EH (cell line): ENCODE measurements at regions not wholly inside any gene's neighbourhood (a gene's known extent, or its start where the extent isn't known, plus 50 kb on each side); places are given as distances from the start of the nearest gene placed in this dataset.

Source experiments
- DNase-seq: peaks from one replicate; pipeline ENCODE4 v3.0.0-alpha.2; 2015; ENCODE audit warnings: low read depth

DNA sequence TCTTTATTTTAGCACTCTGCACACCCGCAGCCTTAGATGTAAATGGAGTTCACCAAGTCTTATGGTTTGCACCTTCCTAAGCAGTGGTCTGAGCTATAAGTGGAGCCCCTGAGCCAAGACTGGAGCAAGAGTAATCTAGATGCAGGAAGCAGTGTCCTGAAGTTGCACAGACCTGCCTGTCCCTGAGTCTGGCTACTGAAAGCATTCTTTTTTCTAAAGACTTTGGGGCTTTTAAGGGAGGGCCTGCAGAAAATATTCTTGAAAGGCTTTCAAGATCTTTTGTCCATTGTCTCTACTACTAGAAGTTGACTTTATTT is 389.7 kb downstream of the KDM5D start:
- DNase-seq = no peak

DNA sequence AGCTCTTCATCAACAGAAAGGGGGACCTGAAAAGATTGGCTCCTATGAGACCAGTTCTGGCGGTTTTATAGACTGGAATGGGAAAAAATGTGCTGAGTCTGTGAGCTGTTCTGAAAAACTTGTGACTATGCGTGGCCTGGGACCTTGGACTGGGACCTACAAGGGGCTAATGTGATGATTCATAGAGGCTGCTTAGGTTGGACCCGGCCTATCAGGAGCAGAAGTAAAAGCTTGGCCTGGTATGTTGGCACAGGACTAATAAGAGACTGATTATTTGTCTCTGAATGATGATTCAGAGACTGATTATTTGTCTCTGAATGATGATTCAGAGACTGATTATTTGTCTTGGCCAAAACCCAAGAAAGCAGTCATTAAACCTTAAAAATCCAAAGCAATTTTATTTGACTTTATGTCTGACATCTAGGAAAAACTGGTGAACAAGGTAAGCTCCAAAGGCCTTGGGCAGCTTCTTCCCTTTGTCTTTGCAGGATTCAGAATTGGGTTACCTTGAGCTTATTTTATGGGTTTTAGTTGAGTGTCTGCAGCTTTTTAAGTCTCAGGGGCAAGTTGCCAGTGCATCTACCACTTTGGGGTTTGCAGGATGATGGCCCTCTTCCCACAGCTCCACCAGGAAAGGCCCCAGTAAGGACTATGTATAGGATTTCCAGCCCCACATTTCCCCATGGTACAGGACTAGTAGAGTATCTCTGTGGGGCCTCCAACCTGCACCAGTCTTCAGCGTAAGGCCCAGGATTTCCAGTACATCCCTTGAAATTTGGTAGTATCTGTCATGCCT is 390.3 kb downstream of the KDM5D start:
- peak; percentile 76 for DNase-seq

DNA sequence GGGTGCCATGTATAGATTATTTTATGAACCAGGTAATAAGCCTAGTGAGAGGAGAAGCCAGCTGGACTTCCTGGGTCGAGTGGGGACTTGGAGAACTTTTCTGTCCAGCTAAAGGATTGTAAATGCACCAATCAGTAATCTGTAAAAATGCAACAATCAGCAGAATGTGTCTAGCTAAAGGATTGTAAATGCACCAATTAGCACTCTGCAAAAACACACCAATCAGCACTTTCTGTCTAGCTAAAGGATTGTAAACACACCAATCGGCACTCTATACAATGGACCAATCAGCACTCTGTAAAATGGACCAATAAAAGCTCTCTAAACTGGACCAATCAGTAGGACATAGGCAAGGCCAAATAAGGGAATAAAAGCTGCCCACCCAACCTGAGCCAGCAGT is 392.9 kb downstream of the KDM5D start:
- DNase-seq = no peak

DNA sequence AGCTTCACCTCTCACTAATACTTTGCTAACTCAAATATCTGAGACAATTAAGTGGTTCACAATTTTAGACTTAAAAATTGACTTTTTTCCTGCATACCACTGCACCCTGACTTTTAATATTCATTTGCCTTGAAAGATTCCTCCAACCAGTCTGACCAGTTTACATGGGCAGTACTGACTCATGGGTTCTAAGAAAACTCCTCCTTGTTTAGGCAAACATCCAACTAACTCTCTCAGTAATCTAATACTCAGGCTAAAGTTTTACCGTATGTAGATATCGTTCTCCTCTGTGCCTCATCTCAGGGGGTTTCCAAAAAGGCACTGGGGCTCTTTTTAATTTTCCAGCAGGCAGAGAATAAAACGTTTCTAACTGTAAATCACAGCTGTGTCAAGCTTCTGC is 422.8 kb downstream of the KDM5D start:
- DNase-seq = no peak

DNA sequence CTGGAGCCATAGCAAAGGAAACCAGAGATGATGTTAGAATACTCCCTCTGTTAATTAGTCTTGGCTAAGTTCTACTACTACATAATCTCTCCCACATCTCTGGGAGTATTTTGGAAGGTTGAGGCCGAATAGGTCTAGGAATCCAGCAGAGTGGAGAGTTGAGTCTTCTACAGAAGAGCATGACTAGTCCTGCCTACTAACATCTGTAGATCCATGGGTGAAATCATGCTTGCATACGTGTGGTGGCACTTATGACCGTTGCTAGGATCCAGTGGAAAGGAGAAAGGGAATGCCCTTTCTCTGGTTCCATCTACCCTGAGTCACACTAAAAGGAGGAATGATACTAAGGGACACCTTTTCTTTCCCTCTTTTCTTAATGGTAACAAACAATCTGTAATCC is 425.4 kb downstream of the KDM5D start:
- DNase-seq = no peak

DNA sequence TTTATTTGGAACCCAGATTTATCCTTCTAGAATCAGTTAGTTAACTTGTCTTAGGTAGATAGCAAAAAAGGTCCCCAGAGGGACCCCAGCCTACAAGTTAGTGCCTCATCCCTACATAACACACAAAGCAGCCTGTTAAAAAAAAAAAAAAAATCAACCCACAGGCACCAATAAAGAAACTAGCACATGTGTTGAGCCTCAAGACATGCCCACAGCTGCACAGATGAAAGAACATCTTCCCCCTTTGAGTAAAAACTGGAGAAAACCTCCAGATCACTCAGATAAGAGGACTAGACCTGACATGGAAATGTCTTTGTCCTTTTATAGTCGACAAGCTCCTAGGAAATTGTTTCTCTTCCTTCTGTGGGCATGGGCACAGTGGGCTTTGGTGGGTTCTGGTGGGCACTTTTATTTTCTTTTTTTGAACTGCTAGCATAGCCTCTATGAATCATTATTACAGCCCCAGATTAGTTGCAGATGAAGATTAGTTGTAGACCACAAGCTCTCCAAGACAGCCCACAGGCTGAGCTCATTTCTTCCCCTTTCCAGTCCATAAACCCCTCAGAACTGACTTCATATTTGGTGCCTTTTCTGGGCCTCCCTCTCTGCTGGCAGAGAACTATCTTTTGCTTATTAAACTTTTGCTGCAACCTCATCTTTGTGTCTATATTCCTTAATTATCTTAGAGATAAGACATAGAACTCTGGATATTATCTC is 427.1 kb downstream of the KDM5D start:
- no peak for DNase-seq

DNA sequence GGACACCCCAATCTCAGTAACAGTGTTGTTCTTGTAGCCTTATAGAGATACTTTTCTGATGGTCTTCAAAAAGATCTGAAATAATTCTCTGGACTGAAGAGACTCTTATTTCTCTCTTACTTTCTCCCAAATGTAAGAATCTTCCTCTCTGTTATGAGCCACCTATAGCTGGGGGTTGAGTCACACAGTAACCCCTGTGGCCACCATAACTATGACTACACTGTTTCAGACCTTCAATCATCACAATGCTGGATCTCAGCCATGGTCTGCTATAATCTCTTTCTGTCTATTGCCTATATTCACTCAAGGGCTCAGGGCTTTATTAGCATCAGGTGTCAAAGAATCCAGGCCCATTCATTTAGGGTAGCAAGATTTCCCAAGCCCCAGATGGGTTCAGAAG is 436.9 kb downstream of the KDM5D start:
- no peak for DNase-seq

DNA sequence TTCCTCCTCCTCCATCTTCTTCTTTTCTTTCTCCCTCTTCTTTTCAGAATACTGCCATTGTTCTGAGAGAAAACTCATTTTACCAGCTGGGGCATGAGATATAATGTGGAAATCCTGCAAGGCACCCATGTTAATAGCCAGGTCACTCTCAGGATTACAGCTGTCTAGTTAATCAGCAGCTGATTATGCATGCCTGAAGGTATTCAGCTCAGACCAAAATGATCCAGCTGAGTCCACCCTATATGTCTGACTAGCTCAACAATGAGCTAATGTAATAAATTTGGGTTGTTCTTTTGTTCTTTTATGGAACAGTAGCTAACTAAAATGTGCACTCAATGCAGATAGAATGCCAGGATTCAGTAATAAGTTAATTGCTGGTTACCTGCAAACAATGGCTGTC is 441.4 kb downstream of the KDM5D start:
- no peak for DNase-seq

DNA sequence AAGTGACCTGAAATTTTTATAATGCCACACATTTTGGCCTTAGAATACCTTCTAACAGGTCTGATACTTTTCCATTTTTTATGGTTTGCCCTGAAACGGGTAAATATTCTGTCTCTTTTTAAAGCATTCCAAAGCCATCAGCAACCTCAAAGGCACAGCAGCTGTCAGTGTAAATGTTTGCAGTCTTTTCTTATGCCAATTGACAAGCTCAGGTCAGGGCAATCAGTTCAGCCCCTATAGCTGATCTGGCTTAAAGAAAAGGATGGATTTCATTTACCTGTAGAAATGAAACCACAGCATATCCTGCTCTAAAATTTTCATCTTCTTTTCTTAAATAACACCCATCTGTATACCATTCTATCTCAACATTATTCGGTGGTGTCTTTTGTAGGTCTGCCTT is 453.6 kb downstream of the KDM5D start:
- no peak for DNase-seq

DNA sequence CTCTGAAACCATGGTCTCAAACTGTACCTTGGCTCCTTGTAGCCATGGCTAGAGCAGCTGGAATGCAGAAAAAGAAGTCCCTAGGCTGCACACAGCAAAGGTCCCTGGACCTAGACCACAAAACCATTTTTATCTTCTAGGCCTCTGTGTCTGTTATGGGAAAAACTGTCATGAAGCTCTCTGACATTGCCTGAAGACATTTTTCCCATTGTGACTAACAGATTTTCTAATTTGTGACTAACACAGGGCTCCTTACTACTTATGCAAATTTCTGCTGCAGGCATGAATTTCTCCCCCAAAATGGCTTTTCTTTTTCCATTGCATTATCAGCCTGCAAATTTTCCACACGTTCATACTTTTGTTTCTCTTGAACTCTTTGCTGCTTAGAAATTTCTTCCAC is 470.4 kb downstream of the KDM5D start:
- DNase-seq = no peak

DNA sequence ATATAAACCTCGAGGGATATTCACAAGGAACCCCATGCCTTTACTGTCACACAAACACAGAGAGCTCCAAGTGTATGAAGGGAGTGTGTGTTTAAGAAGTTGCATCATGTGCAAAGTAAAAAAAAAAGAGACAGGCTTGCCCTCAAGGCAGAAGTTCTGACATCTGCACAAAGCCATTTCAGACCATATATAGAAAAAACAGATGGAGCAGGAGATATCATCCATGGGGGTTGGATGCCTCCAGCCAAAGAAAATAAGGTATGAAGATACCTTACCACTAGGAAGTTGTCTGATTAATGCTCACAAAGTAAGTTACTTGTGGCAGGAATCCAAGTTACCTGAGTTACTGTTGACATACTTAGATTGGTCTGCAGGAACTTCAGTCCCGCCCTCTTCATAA is 476.2 kb downstream of the KDM5D start:
- no peak for DNase-seq

DNA sequence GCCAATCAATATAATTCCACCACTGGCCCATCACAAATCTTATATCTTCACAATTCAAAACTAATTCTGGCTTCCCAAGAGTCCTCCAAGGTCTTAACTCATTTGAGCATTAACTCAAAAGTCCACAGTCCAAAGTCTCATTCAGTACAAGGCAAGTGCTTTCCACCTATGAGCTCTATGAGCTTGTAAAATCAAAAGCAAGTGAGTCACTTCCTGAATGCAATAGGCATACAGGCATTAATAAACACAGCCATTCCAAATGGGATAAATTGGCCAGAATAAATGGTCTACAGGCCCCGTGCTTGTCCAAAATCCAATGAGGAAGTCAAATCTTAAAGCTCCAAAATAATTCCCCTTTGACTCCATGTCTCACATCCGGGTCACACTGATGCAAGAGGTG is 479.1 kb downstream of the KDM5D start:
- no peak for DNase-seq

DNA sequence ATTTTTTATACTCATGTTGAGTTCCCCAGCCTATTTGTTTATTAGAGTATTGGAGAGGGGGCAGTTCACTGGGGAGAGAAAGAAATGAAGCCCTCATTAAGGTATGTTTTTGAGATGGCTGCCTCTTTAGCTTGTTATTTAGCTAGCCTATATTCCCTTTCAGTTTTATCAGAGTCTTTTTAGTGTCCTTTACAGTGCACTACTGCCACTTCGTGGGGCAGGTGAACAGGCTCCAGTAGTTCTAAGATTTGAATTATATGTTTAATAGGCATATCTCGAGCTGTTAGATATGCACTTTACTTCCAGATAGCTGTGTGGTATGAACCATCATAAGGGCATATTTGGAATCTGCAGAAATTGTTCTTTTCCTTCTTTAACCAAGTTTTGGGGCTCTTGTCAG is 482.2 kb downstream of the KDM5D start:
- DNase-seq = no peak

DNA sequence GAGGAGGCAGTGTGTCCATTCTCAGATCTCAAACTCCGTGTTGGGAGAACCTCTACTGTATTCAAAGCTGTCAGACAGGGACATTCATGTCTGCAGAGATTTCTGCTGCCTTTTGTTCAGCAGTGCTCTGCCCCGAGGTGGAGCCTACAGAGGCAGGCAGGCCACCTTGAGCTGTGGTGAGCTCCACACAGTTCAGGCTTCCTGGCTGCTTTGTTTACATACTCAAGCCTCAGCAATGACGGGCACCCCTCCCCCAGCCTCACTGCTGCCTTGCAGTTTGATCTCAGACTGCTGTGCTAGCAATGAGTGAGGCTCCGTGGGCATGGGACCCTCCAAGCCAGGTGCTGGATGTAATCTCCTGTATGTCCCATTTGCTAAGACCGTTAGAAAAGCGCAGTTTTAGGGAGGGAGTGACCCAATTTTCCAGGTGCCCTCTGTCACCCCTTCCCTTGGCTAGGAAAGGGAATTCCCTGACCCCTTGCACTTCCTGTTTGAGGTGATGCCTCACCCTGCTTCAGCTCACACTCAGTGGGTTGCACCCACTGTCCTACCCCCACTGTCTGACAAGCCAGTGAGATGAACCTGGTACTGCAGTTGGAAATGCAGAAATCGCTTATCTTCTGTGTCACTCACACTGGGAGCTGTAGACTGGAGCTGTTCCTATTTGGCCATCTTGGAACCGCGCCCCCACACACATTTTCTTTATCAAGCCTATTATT is 458.9 kb upstream of the HSFY2 start:
- DNase-seq = no peak

DNA sequence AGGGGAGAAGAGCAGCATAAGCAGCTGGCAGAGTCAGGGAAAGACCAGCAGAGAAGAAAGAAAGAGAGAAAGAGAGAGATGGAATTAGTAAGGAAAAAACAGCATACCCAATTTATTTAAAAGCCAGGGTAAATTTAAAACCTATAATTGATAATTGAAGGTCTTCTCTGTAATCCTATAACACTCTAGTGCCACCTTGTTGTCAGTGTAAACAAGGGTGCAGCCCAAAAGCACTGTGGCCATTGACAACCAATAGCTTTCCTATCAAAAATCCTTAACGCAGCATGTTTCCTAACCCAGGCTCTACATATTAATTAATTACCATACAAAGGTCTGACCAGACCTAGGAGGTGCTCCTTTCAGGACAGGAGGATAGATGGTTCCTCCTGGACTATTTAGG is 447.2 kb upstream of the HSFY2 start:
- DNase-seq = no peak

DNA sequence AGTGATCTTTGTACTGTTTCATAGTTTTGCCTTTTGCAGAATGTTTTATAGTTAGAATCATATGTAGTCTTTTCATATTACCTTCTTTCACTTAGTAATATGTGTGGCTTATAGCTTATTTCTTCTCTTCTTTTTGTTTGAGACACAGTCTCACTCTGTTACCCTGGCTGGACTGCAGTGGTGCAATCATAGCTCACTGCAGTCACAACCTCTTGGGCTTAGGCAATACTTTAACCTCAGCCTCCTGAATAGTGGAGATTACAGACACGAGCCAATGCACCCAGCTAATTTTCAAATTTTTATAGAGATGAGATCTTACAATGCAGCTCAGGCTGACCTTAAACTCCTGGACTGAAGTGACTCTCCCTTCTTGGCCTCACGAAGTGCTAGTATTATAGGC is 435.4 kb upstream of the HSFY2 start:
- no peak for DNase-seq

DNA sequence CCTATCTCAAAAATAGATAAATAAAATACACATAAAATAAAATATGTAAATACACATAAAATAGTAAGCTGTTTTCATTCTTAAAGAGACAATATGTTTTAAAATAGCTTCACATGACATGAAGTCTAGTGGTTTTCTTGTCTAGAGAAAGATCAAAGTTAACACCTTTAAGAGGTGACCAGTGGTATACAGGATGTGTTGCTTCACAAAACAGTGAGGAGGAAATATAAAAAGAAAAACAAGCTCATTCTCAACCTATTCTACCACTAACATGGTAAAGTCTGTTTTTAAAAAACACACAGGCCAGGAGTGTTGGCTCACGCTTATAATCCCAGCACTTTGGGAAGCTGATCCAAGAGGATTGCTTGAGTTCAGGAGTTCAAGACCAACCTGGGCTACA is 433.5 kb upstream of the HSFY2 start:
- no peak for DNase-seq

DNA sequence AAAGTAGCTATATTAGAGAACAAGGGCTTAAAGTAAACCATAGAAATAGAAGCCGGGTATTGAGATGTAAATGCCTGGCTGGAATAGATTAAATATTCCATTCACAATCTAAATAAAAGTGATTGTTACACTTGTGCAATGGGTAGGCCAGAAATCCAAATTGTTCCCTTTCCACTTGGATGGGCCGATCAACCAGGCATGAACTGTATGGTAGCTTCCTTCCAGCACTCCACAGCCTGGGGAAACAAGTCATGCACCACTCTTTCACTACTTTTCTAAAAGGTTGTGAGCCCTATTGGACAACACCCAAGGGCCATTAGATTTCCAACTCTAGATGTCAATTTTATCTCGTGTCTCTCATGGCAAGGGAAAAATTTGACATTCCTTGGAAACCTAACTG is 407.3 kb upstream of the HSFY2 start:
- no peak for DNase-seq

DNA sequence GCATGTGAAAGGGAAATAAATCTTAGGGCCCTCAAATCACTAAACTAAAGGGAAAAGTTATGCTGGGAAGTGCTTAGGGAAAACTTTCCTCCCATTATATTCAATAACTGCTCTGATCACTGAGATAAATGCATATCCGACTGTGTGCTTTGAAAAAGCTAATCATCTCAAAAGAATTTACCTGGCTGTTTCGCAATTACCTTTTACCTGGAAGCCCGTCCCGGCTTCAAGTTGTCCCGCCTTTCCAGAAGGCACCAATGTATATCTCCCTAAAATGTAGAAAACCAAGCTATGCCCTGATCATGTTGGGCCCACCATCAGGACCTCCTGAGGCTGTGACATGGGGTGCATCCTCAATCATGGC is 394.6 kb upstream of the HSFY2 start:
- no peak for DNase-seq

DNA sequence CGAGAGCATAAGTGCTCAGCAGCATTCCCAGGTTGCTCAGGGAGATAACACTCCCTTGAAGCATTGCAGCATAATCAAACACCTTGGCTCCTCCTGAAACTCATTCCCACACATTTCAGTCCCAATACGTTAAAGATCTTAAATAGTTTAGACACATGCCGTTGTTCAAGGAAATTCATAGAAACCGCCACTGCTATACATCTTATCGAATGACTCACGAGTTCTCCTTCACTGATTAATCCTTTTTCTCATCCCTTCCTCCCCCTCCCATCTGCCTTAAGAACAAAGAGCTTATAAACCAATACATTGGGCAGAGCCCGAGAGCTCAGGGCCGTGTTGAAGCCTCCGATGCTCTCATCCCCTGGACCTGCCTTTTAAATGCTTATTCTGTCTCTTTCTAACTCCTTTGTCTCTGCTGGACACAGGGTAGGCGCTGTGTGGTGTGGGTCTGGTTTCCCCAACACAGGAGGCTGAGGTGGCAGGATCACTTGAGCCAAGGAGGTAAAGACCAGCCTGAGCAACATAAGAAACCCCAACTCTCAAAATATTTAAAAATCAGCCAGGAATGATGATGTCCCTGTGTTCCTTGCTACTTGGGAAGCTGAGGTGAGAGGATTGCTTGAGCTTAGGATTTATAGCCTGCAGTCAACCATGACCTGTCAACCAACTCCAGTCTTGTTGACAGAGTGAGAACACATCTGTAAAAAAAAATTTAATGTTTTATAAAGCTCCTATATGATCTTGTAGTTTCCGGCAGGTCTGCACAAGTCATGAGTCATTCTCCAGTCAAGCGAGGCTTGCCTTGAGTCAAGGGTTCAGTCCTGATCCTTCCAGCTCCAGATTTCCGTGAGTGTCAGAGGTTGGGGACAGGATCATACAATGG is 394.0 kb upstream of the HSFY2 start:
- no peak for DNase-seq

DNA sequence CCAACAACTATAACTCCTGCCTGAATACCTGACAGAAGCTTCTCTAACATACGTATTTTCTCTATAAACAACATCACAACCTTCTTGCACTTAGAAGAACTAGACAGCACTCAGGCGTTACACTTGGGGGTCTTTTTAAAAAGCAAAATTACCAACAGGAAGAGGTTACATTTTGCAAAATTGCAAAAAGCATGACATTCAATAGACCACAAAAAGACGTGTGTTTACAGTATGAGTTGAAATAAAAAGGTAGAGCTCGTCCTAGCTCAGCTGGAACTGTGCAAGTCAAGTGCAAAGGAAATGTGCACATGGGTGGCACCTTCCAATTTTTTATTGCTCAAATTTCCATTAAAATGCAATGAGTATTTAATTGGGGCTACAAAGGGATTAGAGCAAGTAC is 375.2 kb upstream of the HSFY2 start:
- DNase-seq = no peak

DNA sequence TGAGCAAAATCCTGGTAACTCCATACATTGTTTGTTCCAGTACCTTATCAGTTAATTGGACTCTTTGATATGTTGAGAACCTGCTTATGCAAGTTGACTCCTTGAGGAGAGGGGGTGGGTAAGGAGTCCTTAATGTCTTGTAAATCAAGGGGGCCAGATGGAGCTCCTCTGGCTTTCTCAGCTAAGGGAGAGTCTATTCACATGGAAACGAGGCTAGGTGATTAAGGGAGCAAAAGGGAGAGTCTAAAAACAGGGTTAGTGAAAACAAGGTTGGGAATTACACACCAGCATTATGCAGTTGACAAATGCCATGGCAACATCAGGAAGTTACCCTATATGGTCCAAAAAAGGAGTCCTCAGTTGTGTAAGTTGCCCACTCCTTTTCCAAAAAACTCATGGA is 372.8 kb upstream of the HSFY2 start:
- DNase-seq = no peak

DNA sequence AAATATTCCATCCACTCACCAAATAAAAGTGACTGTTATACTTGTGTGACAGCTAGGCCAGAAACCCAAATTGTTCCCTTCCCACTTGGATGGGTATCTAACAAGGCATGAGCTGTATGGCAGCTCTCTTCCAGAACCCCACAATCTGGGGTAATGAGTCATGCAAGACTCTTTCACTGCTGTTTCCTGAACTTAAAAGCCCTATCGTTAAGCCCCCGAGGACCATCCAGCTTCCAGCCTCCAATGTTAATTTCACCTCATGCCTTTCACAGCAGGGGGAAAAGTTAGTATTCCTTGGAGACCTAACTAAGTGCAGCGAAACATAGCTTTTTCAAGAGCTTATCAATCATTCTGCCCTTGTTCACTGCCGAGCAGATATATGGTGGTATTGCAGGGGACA is 368.6 kb upstream of the HSFY2 start:
- no peak for DNase-seq
